H54 (cell line): ENCODE measurements at regions not wholly inside any gene's neighbourhood (a gene's known extent, or its start where the extent isn't known, plus 50 kb on each side); places are given as distances from the start of the nearest gene placed in this dataset.
"Not testable (repeated sequence)": the region's sequence is repeated elsewhere in the genome, so short reads cannot be mapped to it uniquely, and the experiment has no call there.

Experiments
- DNase-seq: peaks from one replicate; pipeline ENCODE4 v3.0.0; 2011; ENCODE audit warnings: low spot score, mixed read lengths; ENCODE audit not compliant: insufficient read length
- FAIRE-seq: peaks from 3 replicates; lab custom pipeline; 2011; peaks lifted over from hg19 to GRCh38; lab: Jason Lieb, UNC
- POLR2A ChIP-seq: IDR thresholded peaks from 2 replicates; pipeline ENCODE4 v1.6.1; 2011; ENCODE audit warnings: low read depth, mild to moderate bottlenecking, low read length

DNA sequence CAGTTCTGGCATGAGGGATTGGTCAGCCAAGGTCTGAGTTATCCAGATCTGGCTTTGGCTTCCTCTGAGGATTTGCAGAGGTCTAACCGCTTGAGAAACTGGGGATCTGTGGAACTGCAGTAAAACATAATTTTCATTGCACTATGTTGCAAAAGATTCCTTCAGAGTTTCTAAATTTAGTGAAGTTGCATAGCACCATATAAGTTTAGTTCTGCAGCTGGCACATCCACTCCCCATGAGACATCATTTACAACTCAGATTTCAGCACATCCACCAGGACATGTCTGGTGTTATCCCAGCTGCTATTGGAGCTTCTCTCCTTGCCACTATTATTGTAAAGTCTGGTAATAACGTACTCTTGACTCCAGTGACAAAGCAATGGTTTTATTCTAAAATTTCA is 181.5 kb downstream of the CWF19L2 start:
- no peak for TF ChIP-seq POLR2A
- FAIRE-seq (no peak), DNase-seq (no peak)

DNA sequence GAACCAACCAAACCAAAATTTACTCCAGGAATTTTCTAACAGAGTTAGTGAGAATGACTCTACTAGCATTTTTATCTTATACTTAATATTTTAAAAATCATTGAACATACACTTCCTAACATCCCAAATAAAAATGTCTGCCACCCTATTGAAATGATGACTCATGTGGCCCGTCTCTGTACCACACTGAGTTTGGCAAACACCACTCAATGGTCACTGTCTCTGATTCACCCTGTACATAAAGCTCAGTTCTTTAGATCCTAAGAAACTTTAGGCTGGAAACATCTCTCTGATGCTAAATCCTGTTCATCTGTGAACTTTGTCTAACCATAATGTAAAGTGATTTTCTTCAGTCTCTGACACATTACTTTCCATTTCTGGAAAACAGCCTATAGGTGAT is 182.0 kb downstream of the CWF19L2 start:
- FAIRE-seq (no peak), DNase-seq (peak; percentile 5)
- no peak for TF ChIP-seq POLR2A

DNA sequence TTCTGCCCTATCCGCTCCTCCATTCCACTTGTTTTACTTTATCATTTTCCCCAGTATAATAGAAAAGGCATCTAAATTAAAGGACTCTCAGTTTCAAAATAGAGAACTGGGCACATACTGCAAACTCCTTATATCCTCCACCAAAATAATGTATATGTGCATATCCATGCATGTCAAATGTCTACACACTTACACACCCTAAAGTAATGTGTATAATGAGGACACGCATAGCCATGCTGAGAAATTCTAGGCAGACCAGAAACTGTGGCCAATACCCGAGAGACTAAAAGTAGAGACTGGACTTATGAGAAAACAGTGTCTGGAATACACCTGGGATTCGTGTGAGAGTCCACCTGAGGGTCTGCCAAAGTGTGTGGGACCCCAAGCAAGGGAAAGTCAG is 183.5 kb downstream of the CWF19L2 start:
- TF ChIP-seq POLR2A, result no peak
- FAIRE-seq (no peak), DNase-seq (no peak)

DNA sequence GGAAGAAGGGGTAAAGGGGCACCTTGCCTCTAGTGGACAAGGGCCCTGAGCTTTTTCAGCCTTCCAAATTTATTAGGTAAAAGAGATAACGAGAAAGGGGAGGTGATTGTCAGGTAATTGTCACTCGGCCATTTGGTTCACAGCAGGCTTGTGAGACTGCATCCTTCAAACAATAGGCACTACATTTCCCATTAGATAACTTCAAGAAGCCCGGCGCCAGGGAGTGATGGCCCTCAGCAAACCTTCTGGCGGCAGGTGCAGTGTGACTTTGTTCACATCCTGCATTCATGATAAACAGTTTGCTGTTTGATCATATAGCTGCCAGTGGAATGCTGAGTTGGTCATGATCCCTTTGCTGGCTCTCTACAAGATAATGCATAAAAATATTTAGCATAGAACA is 185.1 kb downstream of the CWF19L2 start:
- DNase-seq, result no peak
- FAIRE-seq, result no peak
- TF ChIP-seq POLR2A, result no peak

GRCh38 chr11:107271425-107271824 is 186.2 kb downstream of the CWF19L2 start:
- no peak for DNase-seq
- no peak for TF ChIP-seq POLR2A
- no peak for FAIRE-seq

DNA sequence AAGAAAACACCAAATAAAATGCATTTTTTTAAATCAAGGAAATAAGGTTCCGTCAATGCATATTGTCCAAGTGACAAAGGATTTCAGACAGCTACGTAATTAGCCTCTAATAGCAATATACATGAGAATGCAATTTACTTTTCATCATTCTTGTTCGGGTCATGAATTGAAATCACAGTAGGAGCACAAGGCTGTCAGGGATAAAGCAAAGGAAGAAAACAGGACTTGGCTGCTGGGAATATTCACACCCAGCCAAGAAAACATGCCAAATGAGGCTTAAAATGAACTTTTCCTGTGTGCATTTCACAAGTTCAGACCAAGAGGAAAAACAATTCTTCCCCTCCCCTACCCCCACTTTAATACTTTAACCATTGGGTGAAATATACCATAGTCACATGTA is 188.6 kb downstream of the CWF19L2 start:
- no peak for DNase-seq
- TF ChIP-seq POLR2A, result no peak
- FAIRE-seq, result no peak

DNA sequence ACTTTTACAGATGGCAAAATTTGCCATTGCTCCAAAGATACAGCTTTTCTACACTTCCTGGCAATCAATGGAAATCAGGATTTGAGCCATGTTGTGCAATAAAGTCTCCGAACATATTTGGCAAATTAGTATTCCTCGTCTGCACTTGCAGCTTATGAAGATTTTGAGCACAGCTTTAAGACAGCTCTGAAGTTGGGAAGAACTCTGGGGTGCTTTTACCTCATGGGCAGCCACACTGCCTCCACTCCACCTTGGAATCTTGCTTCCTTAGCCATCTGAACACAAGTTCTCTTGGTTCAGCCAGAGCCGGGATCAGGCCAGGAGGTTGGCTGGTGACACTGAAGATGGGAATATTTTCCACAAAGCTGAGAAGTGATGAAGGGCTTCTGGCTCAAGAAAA is 191.2 kb downstream of the CWF19L2 start:
- no peak for FAIRE-seq
- no peak for DNase-seq
- no peak for TF ChIP-seq POLR2A

GRCh38 chr11:107265591-107266121 is 192.0 kb downstream of the CWF19L2 start:
- DNase-seq, result no peak
- TF ChIP-seq POLR2A, result no peak
- FAIRE-seq, result no peak

DNA sequence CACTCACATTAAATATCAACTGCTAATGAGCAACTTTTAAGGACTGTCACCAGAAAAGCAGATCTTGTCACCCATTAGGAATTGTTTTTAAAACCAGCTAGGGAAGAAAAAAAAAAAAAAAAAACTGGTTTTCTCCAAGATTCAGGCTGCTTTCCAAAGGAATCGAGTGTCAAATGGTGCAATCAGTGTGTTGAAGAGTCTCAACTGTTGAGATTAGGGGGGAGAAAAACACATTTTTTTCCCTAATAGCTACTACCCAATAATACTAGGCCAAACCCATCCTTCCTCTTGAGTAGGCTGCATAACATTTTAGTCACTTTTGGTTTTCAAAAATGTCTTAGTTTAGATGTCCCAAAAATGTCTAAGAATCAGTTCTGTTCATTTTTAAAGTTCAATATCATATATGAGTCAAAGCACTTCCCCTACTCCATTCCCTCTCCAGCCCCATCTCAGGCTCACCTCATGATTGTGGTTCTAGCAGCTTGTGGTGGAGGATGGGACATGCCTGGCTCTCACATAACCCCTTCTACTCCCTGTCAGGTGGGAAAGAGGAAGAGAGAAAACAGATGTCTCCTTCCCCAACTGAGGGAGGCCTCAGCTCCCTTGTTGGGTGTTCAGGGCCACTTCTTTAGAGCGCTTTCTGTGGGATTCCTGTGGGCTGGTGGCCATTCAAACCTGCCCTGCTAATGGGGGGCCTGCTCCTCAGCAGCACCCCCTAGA is 193.6 kb downstream of the CWF19L2 start:
- no peak for TF ChIP-seq POLR2A
- no peak for FAIRE-seq
- no peak for DNase-seq

DNA sequence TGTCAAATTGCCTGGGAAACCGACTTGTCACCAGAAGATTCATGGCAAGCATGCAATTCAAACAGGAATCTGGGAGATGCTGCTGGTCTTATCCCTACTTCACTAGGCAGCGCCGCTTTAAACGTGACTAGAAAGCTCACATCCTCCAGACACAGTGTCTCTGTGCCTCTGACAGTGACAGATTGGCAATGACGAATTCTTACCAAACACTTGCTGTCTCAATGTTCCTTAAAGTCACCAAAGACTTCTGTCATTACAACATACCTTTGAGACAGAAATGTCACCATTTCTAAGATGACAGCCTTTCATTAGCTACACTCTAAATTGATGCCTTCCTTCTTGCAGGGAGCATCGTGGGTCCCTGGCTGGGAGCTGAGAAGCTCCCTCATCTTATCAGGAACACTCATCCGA is 197.8 kb downstream of the CWF19L2 start:
- TF ChIP-seq POLR2A, result no peak
- DNase-seq (no peak), FAIRE-seq (no peak)

- DNase-seq (no peak), FAIRE-seq (no peak)
Measured at GRCh38 chr11:107257710-107258109, 199.9 kb downstream of the CWF19L2 start.

GRCh38 chr11:107253661-107254060 is 204.0 kb downstream of the CWF19L2 start:
- FAIRE-seq, DNase-seq: not testable (repeated sequence)

More at GRCh38 chr11:107257710-107258109, 199.9 kb downstream of the CWF19L2 start:
- no peak for TF ChIP-seq POLR2A

DNA sequence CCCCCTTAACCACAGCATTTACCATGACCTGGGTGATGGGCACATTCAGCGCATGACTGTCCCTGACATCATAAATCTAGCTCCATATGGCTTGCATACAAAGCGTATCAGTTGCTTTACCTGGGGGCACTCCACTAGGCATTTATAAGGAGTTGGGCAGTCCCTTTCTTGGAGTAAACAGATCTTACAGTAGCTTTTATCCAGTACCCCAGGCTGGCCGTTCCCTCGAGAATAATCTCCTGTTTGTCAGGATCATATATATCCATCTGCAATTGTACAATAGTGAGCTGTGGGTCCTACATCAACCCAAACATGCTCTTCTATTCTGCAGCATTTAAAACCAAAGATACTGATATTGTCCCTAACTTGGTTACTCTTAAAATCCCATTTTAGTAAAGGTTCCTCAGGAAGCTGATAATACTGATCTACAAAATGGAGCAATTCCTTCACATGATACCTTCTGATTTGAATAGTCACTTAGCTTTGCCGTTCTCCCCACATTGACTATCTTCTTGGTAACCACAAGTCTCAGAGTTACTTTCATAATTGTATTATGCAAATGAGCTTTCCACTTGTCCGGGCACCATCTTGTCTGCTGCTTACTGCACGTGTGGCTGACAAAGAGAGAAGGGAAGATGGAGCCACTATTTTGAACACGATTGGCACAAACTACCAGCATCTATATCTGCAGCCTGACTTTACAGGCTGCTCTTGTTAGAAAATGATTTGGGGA is 205.0 kb downstream of the CWF19L2 start:
- DNase-seq, result no peak
- no peak for FAIRE-seq
- no peak for TF ChIP-seq POLR2A

- no peak for DNase-seq
- no peak for FAIRE-seq
- TF ChIP-seq POLR2A, result no peak
Measured at GRCh38 chr11:107251298-107251697, 206.3 kb downstream of the CWF19L2 start.
